PFSK-1 (cell line): ENCODE measurements at regions not wholly inside any gene's neighbourhood (a gene's known extent, or its start where the extent isn't known, plus 50 kb on each side); places are given as distances from the start of the nearest gene placed in this dataset.

Experiments
- REST ChIP-seq, 2 experiments: IDR thresholded peaks; 2 replicates each; pipeline versions ENCODE4 v1.6.1 to v1.8.0; 2011 to 2012; ENCODE audit warnings: low read depth in 2 of 2, low read length in 2 of 2, control low read depth in 1 of 2, inconsistent platforms in 1 of 2, mild to moderate bottlenecking in 1 of 2, moderate library complexity in 1 of 2; ENCODE audit not compliant: insufficient read depth in 1 of 2
- SIN3A ChIP-seq: IDR thresholded peaks from 2 replicates; pipeline ENCODE4 v1.6.1; 2012; ENCODE audit warnings: mild to moderate bottlenecking, low read length, moderate library complexity, borderline replicate concordance; ENCODE audit not compliant: insufficient read depth

GRCh38 chr21:18673789-18674188 lies 270.2 kb upstream of the TMPRSS15 start:
- TF ChIP-seq SIN3A (no peak), REST (IDR thresholded peaks at IDR 0.05; ENCODE audit: insufficient read depth in 1 of 2, low read depth in 2 of 2, low read length in 2 of 2) (no peak)
